ENCODE measurements at regions not wholly inside any gene's neighbourhood (a gene's known extent, or its start where the extent isn't known, plus 50 kb on each side); places are given as distances from the start of the nearest gene placed in this dataset.

- Histone ChIP-seq H3K4me3 (ENCODE audit: low read depth, low read length, poor library complexity, severe bottlenecking) (no peak overlapping the region), H3K27me3 (replicated peaks; ENCODE audit: insufficient read depth, low read depth, low read length, poor library complexity) (no peaks in the 10 kb centered on the region), H3K27ac (ENCODE audit: low read depth, low read length, poor library complexity, severe bottlenecking) (no peak overlapping the region), H3K4me1 (ENCODE audit: insufficient read depth, low read length, poor library complexity, severe bottlenecking) (no peaks in the 10 kb centered on the region), H3K36me3 (ENCODE audit: insufficient read depth, low read length, poor library complexity, severe bottlenecking) (no peaks in the 10 kb centered on the region), H3K9me3 (ENCODE audit: low read depth, low read length, poor library complexity, severe bottlenecking) (no peaks in the 10 kb centered on the region)
- CTCF ChIA-PET = no interaction called here
- TF ChIP-seq CTCF (conservative IDR thresholded peaks at IDR 0.05; ENCODE audit: low read depth, low read length) (no peak), EZH2 (IDR thresholded peaks at IDR 0.05; ENCODE audit: borderline replicate concordance, low read depth, low read length, poor library complexity, severe bottlenecking) (no peak)
- POLR2A ChIA-PET (ENCODE audit: low non-redundant PET) = no interaction called here
- no TSS peak for BruUV-seq (replicated peaks)
- DNase-seq (ENCODE audit: low spot score) = no peak
- intact Hi-C loops (cut with micrococcal nuclease; ENCODE audit: unreplicated experiment) = no loop called here
Measured at GRCh38 chr21:28799926-28800325, 192.8 kb downstream of the LTN1 start.

GRCh38 chr21:28798798-28799197 is 193.9 kb downstream of the LTN1 start:
- Histone ChIP-seq H3K4me1 (ENCODE audit: insufficient read depth, low read length, poor library complexity, severe bottlenecking) (no peaks in the 10 kb centered on the region), H3K27ac (ENCODE audit: low read depth, low read length, poor library complexity, severe bottlenecking) (no peak overlapping the region), H3K4me3 (ENCODE audit: low read depth, low read length, poor library complexity, severe bottlenecking) (no peak overlapping the region), H3K9me3 (ENCODE audit: low read depth, low read length, poor library complexity, severe bottlenecking) (no peaks in the 10 kb centered on the region), H3K36me3 (ENCODE audit: insufficient read depth, low read length, poor library complexity, severe bottlenecking) (no peaks in the 10 kb centered on the region), H3K27me3 (replicated peaks; ENCODE audit: insufficient read depth, low read depth, low read length, poor library complexity) (no peaks in the 10 kb centered on the region)
- ChIA-PET POLR2A (ENCODE audit: low non-redundant PET) (no interaction called here), CTCF (no interaction called here)
- DNase-seq (ENCODE audit: low spot score) = no peak
- no TSS peak for BruUV-seq (replicated peaks)
- intact Hi-C loops (cut with micrococcal nuclease; ENCODE audit: unreplicated experiment) = no loop called here
- no peak for TF ChIP-seq EZH2 (IDR thresholded peaks at IDR 0.05; ENCODE audit: borderline replicate concordance, low read depth, low read length, poor library complexity, severe bottlenecking)
- no peak for TF ChIP-seq CTCF (conservative IDR thresholded peaks at IDR 0.05; ENCODE audit: low read depth, low read length)

- Histone ChIP-seq H3K9me3 (ENCODE audit: low read depth, low read length, poor library complexity, severe bottlenecking) (no peaks in the 10 kb centered on the region), H3K27me3 (replicated peaks; ENCODE audit: insufficient read depth, low read depth, low read length, poor library complexity) (no peaks in the 10 kb centered on the region), H3K4me1 (ENCODE audit: insufficient read depth, low read length, poor library complexity, severe bottlenecking) (no peaks in the 10 kb centered on the region), H3K4me3 (ENCODE audit: low read depth, low read length, poor library complexity, severe bottlenecking) (no peak overlapping the region), H3K36me3 (ENCODE audit: insufficient read depth, low read length, poor library complexity, severe bottlenecking) (no peaks in the 10 kb centered on the region), H3K27ac (ENCODE audit: low read depth, low read length, poor library complexity, severe bottlenecking) (no peak overlapping the region)
- no peak for DNase-seq (ENCODE audit: low spot score)
- intact Hi-C loops (cut with micrococcal nuclease; ENCODE audit: unreplicated experiment) = no loop called here
- no TSS peak for BruUV-seq (replicated peaks)
- TF ChIP-seq CTCF (conservative IDR thresholded peaks at IDR 0.05; ENCODE audit: low read depth, low read length) (no peak), EZH2 (IDR thresholded peaks at IDR 0.05; ENCODE audit: borderline replicate concordance, low read depth, low read length, poor library complexity, severe bottlenecking) (no peak)
- CTCF ChIA-PET = no interaction called here
- POLR2A ChIA-PET (ENCODE audit: low non-redundant PET) = no interaction called here
Measured at GRCh38 chr21:28795251-28795650, 197.4 kb downstream of the LTN1 start.

Measured in A673 (cell line).